ENCODE measurements at regions not wholly inside any gene's neighbourhood (a gene's known extent, or its start where the extent isn't known, plus 50 kb on each side); places are given as distances from the start of the nearest gene placed in this dataset.

- TF ChIP-seq EZH2phosphoT487 (IDR thresholded peaks at IDR 0.05; ENCODE audit: low read depth) = no peak
- no peak for TF ChIP-seq CTCF (IDR thresholded peaks at IDR 0.05; ENCODE audit: low read depth, low read length)
These were observed 342.2 kb upstream of the TNRC6C start for GRCh38 chr17:77616254-77616731.

Data from OCI-LY3 (cell line).